HEK293 (cell line): ENCODE measurements at regions not wholly inside any gene's neighbourhood (a gene's known extent, or its start where the extent isn't known, plus 50 kb on each side); places are given as distances from the start of the nearest gene placed in this dataset.

Experiments used
- CTCF ChIP-seq: fragments of 450-650 bp; formaldehyde crosslinking; IDR thresholded peaks from 2 replicates; pipeline ENCODE4 v1.5.1; 2016; ENCODE audit warnings: missing biosample characterization, missing genetic modification characterization
- KLF16 ChIP-seq: fragments of 450-650 bp; formaldehyde crosslinking; IDR thresholded peaks from 2 replicates; pipeline ENCODE4 v1.5.1; 2017; ENCODE audit warnings: missing biosample characterization, missing genetic modification characterization
- PRDM1 ChIP-seq: fragments of 450-650 bp; formaldehyde crosslinking; IDR thresholded peaks from 2 replicates; pipeline ENCODE4; 2016; ENCODE audit warnings: missing biosample characterization, missing genetic modification characterization
- ZBTB10 ChIP-seq: fragments of 450-650 bp; formaldehyde crosslinking; IDR thresholded peaks from 2 replicates; pipeline ENCODE4 v1.5.1; 2016; ENCODE audit warnings: missing biosample characterization, missing genetic modification characterization

- TF ChIP-seq ZBTB10 (tag by site-specific recombination) (no peak), KLF16 (tag by site-specific recombination) (no peak), CTCF (tag by site-specific recombination) (no peak; the same call in 1 of the 2 replicates), PRDM1 (no peak)
These were observed 345.1 kb downstream of the LMO4 start for GRCh38 chr1:87673748-87674147.
